Lung microvascular endothelial cell (primary cell): ENCODE measurements at regions not wholly inside any gene's neighbourhood (a gene's known extent, or its start where the extent isn't known, plus 50 kb on each side); places are given as distances from the start of the nearest gene placed in this dataset.
A peak's percentile ranks its signal among the peaks of the same experiment; 100 is the strongest.
"Not testable (repeated sequence)": the region's sequence is repeated elsewhere in the genome, so short reads cannot be mapped to it uniquely, and the experiment has no call there.

Experiments used
- DNase-seq, 2 donors: peaks; one replicate each; pipeline versions ENCODE4 v3.0.0 to v3.0.0-alpha.2; 2010; ENCODE audit warnings: low read depth in 2 of 2

GRCh38 chr9:104980039-104980654, 52.2 kb upstream of the ABCA1 start:
- peak in 1 of 2 donors; percentile 18 for DNase-seq

GRCh38 chr9:104981543-104982129, 53.7 kb upstream of the ABCA1 start:
- no peak for DNase-seq

GRCh38 chr9:104982543-104982942, 54.6 kb upstream of the ABCA1 start:
- no peak for DNase-seq

GRCh38 chr9:104983491-104983890, 55.5 kb upstream of the ABCA1 start:
- DNase-seq: no peak

- DNase-seq: no peak
Observed at GRCh38 chr9:104984121-104984520, 56.2 kb upstream of the ABCA1 start.

- no peak for DNase-seq
Observed at GRCh38 chr9:104984542-104984941, 56.6 kb upstream of the ABCA1 start.

- DNase-seq: no peak
Observed at GRCh38 chr9:104984948-104985347, 57.0 kb upstream of the ABCA1 start.

- no peak for DNase-seq
Observed at GRCh38 chr9:104986096-104986495, 58.1 kb upstream of the ABCA1 start.

GRCh38 chr9:104987743-104988142, 59.8 kb upstream of the ABCA1 start:
- DNase-seq: no peak

- no peak for DNase-seq
Observed at GRCh38 chr9:104988539-104988938, 60.6 kb upstream of the ABCA1 start.

GRCh38 chr9:104991144-104991953, 63.4 kb upstream of the ABCA1 start:
- peak; percentile 76 to 84 for DNase-seq

- DNase-seq: peak in 1 of 2 donors; percentile 27
Observed at GRCh38 chr9:104992659-104993058, 64.7 kb upstream of the ABCA1 start.

GRCh38 chr9:104993291-104993963, 65.5 kb upstream of the ABCA1 start:
- peak; percentile 13 to 76 for DNase-seq

- no peak for DNase-seq
Observed at GRCh38 chr9:104997536-104997935, 69.6 kb upstream of the ABCA1 start.

GRCh38 chr9:104999136-104999535, 71.2 kb upstream of the ABCA1 start:
- DNase-seq: no peak

- DNase-seq: not testable (repeated sequence)
Observed at GRCh38 chr9:105000529-105000928, 72.6 kb upstream of the ABCA1 start.

GRCh38 chr9:105004466-105005090, 76.6 kb upstream of the ABCA1 start:
- no peak for DNase-seq

GRCh38 chr9:105005186-105005585, 77.2 kb upstream of the ABCA1 start:
- no peak for DNase-seq

- no peak for DNase-seq
Observed at GRCh38 chr9:105006514-105006913, 78.6 kb upstream of the ABCA1 start.

- DNase-seq: peak in 1 of 2 donors; percentile 84
Observed at GRCh38 chr9:105007143-105007542, 79.2 kb upstream of the ABCA1 start.

GRCh38 chr9:105010089-105010488, 82.1 kb upstream of the ABCA1 start:
- not testable (repeated sequence) for DNase-seq

- DNase-seq: no peak
Observed at GRCh38 chr9:105021917-105022316, 94.0 kb upstream of the ABCA1 start.
